Testis (tissue), 2 donors: ENCODE measurements at regions not wholly inside any gene's neighbourhood (a gene's known extent, or its start where the extent isn't known, plus 50 kb on each side); places are given as distances from the start of the nearest gene placed in this dataset.

Source experiments
- DNase-seq: peaks from one replicate; pipeline ENCODE4 v3.0.0-alpha.2; 2019
- H3K27ac ChIP-seq, 2 donors: fragments of 200-600 bp; sonication (generic); one replicate each; pipeline ENCODE4 v1.5.1; 2019
- H3K27me3 ChIP-seq: fragments of 200-600 bp; sonication (generic); one replicate; pipeline ENCODE4 v1.5.1; 2019
- H3K36me3 ChIP-seq: fragments of 200-600 bp; sonication (generic); one replicate; pipeline ENCODE4 v1.5.1; 2017; ENCODE audit warnings: low read depth; ENCODE audit errors: missing control alignments
- H3K4me1 ChIP-seq: fragments of 200-600 bp; sonication (generic); one replicate; pipeline ENCODE4 v1.5.1; 2019
- H3K4me3 ChIP-seq, 2 donors: fragments of 200-600 bp; sonication (generic); one replicate each; pipeline ENCODE4 v1.5.1; 2017 to 2019
- H3K9me3 ChIP-seq: fragments of 200-600 bp; sonication (generic); one replicate; pipeline ENCODE4 v1.5.1; 2017
- POLR2A ChIP-seq: fragments of 450-650 bp; IDR thresholded peaks from one replicate; pipeline ENCODE4 v1.6.1; 2017; ENCODE audit warnings: antibody characterized with exemption, mild to moderate bottlenecking, moderate library complexity
- WGBS, 2 donors: methylation state at CpG; one replicate each; pipeline ENCODE4 v1.1.5; 2018; 5-methylcytosine and 5-hydroxymethylcytosine counted together
- intact Hi-C: fragments of 100-400 bp; cut with DNase I; formaldehyde crosslinking; loops from one replicate; pipeline ENCODE4 v1.15.1; 2023; ENCODE audit warnings: low total_unique reads
- TF ChIP-seq, protein P1 (sequence below), 3 experiments: fragments of 450-650 bp in 2 of 3; fragments of 200-600 bp in 1 of 3; sonication (generic) in 1 of 3; IDR thresholded peaks; one replicate each; pipeline ENCODE4 v1.5.1; 2016 to 2019; ENCODE audit warnings: antibody characterized with exemption in 3 of 3, mild to moderate bottlenecking in 2 of 3, moderate library complexity in 1 of 3

DNA sequence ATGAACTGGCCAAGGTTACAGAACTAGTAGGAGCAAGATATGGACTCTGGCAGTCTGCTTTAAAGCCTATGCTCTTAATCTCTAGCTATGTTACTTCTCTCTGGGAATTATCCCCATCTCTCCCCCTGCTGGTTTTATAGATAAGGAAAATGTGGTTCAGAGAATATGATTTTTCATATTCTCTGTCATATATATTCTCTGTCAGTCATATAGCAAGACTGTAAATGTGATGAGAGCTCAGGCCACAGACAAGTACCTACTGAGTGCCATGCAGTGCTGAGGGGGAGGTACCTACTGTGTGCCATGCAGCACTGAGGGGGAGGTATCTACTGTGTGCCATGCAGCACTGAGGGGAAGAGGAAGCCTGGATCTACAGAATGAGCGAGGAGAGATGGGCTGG, 220.3 kb upstream of the FGGY start:
- H3K36me3 ChIP-seq, result no peaks in the 10 kb centered on the region
- H3K9me3 ChIP-seq, result no peaks in the 10 kb centered on the region
- no peak overlapping the region for H3K27ac ChIP-seq
- TF ChIP-seq, protein P1, sequence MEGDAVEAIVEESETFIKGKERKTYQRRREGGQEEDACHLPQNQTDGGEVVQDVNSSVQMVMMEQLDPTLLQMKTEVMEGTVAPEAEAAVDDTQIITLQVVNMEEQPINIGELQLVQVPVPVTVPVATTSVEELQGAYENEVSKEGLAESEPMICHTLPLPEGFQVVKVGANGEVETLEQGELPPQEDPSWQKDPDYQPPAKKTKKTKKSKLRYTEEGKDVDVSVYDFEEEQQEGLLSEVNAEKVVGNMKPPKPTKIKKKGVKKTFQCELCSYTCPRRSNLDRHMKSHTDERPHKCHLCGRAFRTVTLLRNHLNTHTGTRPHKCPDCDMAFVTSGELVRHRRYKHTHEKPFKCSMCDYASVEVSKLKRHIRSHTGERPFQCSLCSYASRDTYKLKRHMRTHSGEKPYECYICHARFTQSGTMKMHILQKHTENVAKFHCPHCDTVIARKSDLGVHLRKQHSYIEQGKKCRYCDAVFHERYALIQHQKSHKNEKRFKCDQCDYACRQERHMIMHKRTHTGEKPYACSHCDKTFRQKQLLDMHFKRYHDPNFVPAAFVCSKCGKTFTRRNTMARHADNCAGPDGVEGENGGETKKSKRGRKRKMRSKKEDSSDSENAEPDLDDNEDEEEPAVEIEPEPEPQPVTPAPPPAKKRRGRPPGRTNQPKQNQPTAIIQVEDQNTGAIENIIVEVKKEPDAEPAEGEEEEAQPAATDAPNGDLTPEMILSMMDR (IDR thresholded peaks at IDR 0.05), result no peak
- TF ChIP-seq POLR2A, result no peak
- H3K4me1 ChIP-seq, result no peaks in the 10 kb centered on the region
- DNase-seq, result no peak
- WGBS, 2 donors, result 75 to 95% methylated on average over 1 of the region's 1 CpG
- H3K27me3 ChIP-seq, result no peaks in the 10 kb centered on the region
- H3K4me3 ChIP-seq, result no peak overlapping the region
- intact Hi-C loops, result no loop called here

DNA sequence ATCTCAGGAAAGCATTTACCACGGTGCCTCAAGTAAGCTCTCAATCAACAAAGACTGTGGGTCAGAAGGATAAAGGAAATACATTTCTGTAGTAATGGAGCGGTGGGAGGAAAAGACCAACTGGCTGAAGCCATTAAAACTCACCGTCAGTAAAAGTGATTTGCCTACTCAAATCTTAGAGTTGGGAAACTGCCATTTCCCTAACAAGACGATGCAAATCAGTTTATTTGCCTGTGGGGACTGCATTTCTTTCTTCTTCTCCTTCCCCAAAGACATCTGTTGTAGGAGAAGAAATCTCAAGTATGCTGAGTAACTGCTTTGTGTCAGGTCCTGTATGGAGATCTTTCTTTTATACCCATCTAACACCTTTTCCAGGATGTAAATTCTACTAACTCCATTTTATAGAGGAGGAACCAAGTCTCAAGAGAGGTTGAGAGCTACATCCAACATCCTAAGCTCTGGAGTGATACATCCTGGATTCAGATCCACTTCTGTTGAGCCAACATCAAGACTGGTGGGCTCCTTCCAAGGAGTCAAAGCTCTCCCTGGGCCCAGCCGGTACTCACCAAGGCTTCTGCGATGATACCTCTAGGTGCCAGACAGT, 219.3 kb upstream of the FGGY start:
- DNase-seq, result no peak
- Histone ChIP-seq H3K9me3 (no peaks in the 10 kb centered on the region), H3K27me3 (no peaks in the 10 kb centered on the region), H3K4me1 (no peaks in the 10 kb centered on the region), H3K36me3 (no peaks in the 10 kb centered on the region), H3K4me3 (no peak overlapping the region), H3K27ac (no peak overlapping the region)
- no peak for TF ChIP-seq POLR2A
- TF ChIP-seq, protein P1 (IDR thresholded peaks at IDR 0.05), result no peak
- WGBS, 2 donors, result 88 to 91% methylated on average over 6 of the region's 6 CpGs
- intact Hi-C loops, result no loop called here

DNA sequence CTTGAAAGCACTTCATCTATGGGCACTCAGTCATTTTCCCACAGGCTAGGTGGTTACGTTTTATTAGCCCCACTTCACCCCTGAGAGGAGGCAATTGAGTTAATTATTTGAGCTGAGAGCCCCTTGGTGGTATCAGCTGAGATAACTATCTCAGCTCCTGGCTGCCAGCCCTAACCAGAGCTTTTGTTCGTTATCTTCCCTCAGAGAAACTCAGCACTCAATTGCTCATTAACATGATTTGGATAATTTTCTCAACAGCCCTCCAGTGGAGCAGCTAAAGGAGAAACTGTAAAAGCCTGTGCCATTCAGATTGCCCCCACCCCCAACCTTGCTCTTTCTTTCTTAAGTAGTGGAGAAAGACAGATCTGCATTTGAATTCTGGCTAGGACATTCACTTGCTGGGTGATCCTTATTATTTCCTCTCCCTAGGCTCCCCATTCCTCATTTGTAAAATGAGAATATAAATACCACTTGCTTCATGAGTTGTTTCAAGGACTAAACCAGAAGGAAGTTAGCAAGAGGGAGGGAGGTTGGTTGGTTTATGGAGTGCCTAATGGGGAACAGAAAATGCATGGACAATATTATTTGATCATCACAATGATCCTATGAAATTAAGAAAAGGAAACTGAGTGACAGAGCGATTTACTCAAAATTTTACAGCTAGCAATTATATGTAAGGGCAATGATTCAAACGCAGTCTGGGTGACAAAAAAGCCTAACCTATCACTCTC, 218.7 kb upstream of the FGGY start:
- intact Hi-C loops, result no loop called here

DNA sequence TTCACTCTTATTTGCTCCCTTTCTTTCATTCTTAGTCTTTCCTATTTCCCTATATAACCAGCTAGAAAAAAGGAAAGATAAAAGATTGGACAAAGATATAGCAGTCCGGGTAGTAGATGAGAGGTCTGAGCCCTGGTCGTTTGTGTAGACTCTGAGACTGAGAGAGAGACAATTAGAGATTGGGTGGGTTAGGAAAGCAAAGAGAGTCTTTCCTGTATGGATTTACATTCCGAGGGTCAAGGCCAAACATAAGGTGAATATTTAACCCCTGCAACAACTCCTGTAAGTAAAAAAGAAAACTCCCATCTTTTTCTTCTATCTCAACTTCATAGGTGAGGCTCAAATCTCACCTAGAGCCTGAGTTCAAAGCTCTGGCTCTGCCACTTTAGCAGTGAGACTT, 218.0 kb upstream of the FGGY start:
- intact Hi-C loops, result no loop called here
- no peaks in the 10 kb centered on the region for H3K27me3 ChIP-seq

More for the DNA sequence above, 218.7 kb upstream of the FGGY start:
- Histone ChIP-seq H3K4me1 (no peaks in the 10 kb centered on the region), H3K27ac (no peak overlapping the region), H3K36me3 (no peaks in the 10 kb centered on the region), H3K4me3 (no peak overlapping the region), H3K27me3 (no peaks in the 10 kb centered on the region), H3K9me3 (no peaks in the 10 kb centered on the region)
- no peak for DNase-seq
- WGBS, 2 donors, result 66 to 86% methylated on average over 4 of the region's 4 CpGs
- TF ChIP-seq, protein P1 (IDR thresholded peaks at IDR 0.05), result no peak
- TF ChIP-seq POLR2A, result no peak

More for the DNA sequence above, 218.0 kb upstream of the FGGY start:
- Histone ChIP-seq H3K36me3 (no peaks in the 10 kb centered on the region), H3K4me3 (no peak overlapping the region), H3K9me3 (no peaks in the 10 kb centered on the region), H3K4me1 (peaks cover 1% of the 10 kb centered on the region), H3K27ac (no peak overlapping the region)
- 77 to 88% methylated on average over 3 of the region's 3 CpGs for WGBS, 2 donors
- TF ChIP-seq POLR2A, result no peak
- TF ChIP-seq, protein P1 (IDR thresholded peaks at IDR 0.05), result no peak
- DNase-seq, result no peak
